ENCODE measurements at regions not wholly inside any gene's neighbourhood (a gene's known extent, or its start where the extent isn't known, plus 50 kb on each side); places are given as distances from the start of the nearest gene placed in this dataset.

DNA sequence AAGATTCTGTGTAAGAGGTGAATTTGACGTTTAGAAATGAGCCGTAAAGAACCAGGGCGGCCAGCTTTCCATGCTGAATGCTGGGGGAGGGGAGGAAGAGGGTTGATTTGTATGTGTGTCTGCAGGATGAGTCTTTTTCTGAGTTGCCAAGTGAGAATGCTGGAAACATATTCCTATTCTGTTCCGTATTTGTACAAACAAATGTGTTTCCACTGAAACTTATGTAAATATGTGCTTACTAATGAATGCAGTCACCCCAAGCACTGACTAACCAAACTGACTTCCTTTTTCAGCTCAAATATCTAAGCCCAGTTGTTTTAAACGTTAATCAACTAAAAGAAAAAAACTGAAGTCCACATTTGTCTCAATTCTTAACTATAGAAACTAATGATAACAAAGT, 74.9 kb upstream of the APCDD1 start:
- no peak for TF ChIP-seq CTCF (IDR thresholded peaks at IDR 0.05; ENCODE audit: poor library complexity, severe bottlenecking)
- no peak for TF ChIP-seq POLR2AphosphoS5 (IDR thresholded peaks at IDR 0.05)
- no peak for TF ChIP-seq RAD21 (conservative IDR thresholded peaks at IDR 0.05)
- no peak for TF ChIP-seq EP300 (conservative IDR thresholded peaks at IDR 0.05; ENCODE audit: poor library complexity, severe bottlenecking)
